HUDEP-2 (cell line): ENCODE measurements at regions not wholly inside any gene's neighbourhood (a gene's known extent, or its start where the extent isn't known, plus 50 kb on each side); places are given as distances from the start of the nearest gene placed in this dataset.
"Not testable (repeated sequence)": the region's sequence is repeated elsewhere in the genome, so short reads cannot be mapped to it uniquely, and the experiment has no call there.

ENCODE experiments used
- DNase-seq, 76 experiments: peaks; one replicate each; lab custom pipeline; 2025; ENCODE audit not compliant: unreplicated experiment in 76 of 76; lab: John Stamatoyannopoulos, UW

DNA sequence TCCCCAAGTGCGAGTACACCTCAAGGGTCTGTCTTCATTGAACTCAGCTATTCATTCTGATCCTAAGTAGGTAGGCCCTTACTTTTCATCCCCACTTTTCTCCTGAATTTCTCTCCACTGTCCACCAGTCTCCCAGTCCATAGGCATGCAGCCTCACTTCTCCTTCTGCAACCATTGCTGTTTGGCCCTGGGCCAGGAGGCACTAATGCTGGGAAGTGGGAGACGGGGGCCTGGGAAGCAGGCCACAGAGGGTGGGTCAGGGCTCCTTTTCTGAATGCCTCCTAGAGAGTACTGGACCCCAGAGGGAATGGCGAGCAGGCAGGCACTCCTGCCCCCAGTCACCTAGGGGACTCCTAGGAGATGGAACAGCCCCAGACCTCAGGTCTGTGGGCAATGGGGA, 203.5 kb upstream of the RPL34 start:
- no peak for DNase-seq

DNA sequence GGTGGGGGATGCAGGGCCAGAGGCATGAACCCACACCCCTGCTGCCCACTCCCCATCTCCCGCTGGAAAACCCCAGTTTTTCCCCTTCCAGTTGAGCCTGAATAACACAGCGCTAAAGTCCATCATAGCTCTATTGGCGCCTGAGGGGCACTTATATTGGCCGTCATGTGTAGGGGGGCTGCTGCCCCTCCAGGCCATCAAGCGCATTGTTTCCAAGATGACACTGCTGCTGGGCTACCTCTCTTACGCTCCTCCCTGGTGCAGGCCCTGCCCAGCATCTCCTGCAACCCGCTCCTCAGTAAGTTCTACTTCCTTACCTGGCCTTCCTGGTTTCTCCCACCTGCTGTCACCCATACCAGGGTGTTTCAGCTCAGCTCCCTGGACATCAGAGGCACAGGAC, 205.0 kb upstream of the RPL34 start:
- no peak for DNase-seq

DNA sequence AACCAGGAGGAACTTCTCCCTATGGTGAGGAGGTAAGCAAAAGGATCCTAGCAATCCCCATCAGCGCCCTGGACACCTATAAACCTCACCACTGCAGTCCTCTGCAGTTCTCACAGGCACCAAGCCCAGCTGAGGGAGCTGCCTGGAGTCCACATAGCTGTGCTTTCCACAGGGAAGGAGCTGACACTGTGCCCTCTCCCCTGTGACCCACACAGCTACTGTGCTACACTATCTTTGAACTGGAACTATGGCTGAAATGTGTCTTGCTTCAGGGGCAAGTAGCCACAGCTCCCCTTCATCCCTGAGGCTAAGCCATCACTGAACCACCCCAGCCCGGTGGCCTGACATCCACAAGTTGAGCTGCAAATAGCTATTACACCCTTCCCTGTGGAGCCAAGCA, 208.5 kb upstream of the RPL34 start:
- DNase-seq: no peak

DNA sequence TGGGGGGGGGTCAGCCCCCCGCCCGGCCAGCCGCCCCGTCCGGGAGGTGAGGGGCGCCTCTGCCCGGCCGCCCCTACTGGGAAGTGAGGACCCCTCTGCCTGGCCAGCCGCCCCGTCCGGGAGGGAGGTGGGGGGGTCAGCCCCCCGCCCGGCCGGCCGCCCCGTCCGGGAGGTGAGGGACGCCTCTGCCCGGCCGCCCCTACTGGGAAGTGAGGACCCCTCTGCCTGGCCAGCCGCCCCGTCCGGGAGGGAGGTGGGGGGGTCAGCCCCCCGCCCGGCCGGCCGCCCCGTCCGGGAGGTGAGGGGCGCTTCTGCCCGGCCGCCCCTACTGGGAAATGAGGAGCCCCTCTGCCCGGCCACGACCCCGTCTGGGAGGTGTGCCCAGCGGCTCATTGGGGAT, 210.7 kb upstream of the RPL34 start:
- DNase-seq: not testable (repeated sequence)

DNA sequence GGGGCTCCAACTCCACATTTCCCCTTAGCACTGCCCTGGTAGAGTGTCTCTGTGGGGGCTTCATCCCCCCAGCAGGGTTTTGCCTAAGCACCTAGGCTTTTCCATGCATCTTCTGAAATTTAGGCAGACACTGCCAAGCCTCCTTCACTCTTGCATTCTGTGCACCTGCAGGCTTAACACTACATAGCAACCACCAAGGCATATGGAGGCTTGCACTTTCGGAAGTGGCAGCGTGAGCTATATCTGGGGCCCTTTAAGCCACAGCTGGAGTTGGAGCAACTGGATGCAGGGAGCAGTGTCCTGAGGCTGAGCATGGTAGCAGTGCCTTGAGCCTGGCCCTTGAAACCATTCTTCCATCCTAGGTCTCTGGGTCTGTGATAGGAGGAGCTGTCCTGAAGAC, 214.8 kb upstream of the RPL34 start:
- no peak for DNase-seq

DNA sequence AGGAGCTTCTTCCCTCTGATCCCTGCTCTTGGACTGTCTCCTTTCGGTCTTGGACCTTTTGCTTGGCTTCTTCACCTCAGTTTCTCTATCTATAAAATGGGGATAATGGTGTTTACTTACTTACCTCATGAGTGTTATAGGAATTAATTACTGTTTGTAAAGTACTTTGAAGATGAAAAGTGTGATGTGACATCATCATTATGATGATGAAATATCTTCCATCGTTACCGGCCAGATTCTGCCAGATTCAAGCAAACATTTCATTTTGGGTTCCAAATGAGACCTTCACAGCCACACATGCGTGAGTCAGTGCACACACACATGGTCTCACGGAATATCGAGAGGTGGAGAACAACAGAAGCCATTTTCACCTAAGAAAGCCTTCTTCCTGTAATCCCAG, 220.1 kb upstream of the RPL34 start:
- no peak for DNase-seq

DNA sequence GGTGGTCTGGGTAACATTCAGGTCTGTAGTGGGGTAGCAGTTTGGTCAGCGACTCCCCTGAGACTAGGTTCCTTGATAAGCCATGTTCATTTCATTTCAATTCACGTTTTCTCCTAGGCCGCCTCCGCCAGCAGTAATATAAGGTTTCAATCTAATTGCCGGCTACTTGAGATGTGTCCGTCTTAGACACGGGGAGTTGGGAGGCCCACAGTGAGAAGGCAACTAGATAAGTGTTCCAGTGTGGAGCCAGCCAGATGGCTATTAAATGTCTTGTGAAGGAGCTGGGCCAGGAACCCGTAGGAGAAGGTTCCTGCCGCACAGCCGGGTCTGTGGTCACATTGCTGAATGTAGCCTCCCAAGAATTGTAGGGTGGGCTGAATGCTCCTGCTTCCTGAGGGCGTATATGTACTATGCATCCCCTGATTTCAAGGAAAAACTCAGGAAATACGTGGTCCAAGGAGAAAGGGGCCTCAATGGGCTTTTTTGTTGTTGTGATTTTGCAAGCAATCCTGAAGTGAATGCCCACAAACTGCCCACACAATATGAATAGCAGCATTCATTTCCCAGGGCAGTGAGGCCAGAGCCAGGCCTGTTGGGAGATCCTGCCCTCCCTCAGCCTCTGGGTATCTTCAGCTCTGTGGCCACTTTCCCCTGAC, 220.6 kb upstream of the RPL34 start:
- no peak for DNase-seq

DNA sequence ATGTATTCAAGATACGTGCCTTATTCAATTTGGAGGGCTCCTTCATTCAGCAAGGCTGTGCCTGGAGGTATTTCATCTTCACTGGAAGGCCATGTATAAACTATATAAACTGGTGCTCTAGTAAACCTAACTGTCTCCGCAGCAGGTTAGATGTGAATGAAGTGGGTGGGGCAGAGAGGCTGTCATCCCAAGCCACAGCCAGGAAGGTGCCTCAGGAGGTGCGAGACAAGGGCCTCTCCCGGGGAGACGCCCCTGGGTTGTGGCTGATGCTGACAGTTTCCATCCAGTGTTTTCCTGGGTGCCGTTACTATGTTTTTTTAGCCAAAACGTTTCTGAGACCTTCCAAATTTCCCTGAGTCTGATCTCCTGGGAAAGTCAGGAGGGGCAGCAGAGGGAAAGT, 221.5 kb upstream of the RPL34 start:
- DNase-seq: no peak

DNA sequence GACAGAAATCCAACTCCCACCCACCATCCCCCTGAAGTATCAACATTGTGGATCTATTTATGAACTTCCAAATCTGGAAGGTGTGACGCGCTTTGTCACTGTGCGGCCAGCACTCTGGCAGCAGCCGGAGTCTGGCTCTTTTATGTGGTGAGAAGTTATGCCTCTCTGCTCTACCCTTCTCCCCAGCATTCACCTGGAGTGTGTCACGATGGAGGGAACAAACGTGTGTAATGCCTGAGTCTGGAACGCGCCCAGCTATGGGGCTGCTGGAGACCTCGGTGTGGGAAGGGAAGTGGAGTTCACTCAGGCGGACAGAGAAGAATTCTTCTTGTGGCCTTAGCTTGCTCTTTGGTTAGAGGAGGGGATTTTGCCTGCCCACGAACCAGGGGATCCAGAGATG, 222.1 kb upstream of the RPL34 start:
- DNase-seq: no peak

DNA sequence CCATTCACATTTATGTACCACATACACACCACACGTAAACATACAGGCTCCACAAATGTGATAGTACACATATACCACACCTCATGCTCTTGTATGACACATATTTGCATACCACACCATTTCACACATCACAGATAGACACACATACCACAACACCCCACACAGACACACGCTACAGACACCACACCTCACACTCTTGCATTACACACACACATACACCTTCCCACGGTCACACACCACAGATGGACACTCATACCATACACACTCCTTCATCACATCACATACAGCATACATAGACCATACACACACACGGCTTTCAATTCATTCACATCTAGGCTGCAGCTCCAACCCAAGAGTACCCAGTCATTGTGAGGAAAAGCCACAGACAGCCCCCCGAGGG, 222.5 kb upstream of the RPL34 start:
- DNase-seq: no peak

DNA sequence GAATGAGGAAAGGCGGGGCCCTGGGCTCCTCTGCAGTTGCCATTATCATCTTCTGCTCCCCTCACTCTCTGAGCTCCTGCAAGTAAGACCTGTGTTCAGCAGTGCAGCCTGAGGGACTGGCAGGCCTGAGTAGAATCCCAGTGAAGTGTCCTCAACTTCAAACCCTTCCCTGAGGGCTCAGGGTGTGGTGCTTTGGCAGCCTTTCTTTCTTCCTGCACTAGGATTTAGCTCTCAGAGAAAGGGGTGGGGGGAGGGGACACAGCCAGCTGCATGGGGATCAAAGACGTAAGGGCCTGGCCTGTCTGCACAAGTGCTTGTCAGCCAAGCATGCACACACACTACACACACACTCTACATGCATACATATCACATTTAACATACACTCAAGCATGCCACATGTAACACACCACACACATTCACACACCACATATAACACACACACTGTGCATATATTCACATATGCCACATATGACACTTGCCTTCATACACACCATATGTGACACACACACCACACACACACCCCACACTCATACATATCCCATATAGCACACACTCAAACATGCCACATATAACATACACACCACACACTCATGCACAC, 223.4 kb upstream of the RPL34 start:
- DNase-seq: no peak

DNA sequence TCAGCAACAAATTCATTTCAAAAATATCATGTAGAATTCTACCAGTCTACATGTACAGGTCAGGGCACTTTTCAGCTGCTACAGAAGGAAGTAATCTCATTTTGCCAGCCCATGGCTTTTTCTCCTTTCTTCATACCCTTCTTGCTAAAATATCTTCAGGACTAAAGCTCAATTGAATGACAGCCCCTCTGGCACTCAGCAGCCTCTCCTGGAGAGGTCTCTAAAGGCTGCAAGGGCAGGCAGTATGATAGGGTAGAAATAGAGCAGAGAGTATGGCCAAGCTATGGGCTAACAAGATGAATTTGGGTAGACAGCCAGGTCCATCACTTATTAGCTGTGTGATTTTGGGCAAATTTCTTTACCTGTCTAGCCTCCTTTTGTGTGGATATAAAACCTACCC, 224.6 kb upstream of the RPL34 start:
- DNase-seq: no peak

DNA sequence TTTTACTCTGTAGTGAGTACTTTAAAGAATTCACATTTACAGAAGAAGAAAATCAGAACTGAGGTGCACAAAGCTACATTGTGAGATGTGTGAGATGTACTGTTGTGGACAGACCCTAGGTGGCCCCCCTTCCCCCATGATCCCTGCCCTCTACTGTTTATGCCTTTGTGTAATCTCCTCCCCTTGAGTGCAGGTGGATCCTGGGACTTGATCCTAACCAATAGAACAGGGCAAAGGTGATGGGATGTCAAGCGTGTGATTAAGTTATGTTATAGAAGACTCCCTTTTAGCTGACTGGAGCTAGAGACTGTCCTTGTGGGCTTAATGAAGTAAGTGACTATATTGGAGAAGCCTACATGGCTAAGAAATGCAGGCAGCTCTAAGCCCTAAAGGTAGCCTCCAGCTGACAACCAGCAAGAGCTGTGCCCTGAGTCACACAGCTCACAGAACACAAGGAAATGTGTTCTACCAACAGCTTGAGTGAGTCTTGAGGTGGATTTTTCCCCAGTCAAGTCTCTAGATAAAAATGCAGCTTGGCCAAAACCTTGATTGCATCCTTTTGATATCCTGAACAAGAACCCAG, 225.2 kb upstream of the LEF1 start:
- no peak for DNase-seq

DNA sequence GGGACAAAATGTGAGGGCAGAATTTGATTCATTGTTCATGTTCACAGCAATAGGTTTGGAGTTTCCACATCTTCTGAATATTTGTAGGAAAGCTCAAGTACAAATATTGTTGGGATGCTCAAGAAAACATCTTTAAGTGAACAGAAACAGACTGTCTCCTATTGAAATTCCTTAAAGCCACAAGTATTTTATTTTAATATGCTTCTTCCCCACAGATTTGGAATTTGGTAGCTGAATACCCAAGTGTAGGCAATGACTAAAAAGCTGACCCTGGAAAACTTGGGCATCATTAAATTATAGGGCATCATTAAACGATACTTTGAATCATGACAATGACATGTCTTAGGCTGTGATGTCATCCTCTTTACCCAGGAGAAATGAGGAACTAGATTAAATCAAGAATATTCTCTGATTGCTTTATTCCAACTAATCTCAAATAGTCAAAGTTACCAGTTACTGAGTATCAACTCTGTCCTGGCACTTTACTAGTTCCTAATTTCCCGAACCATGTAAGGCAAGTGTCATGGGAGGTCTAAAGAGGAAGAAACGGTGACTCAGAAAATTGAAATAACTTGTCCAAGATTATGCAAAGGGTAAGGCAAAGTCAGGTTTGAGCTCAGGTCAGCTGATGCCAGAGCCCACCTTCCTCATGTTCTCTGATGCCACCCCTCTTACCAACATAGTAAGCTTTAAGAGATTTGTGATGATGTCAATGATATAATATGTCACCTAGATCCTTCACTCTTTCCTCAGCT, 223.1 kb upstream of the LEF1 start:
- no peak for DNase-seq

DNA sequence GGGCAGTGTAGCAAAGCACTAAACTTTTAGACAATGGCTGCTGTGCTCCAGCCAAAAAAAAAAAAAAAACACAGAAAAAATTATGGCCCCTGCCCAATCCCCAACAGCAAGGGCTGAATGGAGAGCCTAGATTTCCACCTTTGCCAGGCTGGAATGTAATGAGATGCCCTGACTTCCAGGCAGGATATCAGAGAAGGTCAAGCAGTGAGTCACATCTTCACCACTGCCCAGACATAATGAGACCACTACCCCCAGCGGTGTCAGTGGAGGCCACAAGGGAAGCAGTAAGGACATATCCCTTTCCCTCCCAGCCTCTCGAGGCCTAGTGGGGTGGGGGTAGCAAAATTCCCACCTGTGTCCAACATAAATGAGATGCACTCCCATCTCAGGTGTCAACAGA, 216.3 kb upstream of the LEF1 start:
- no peak for DNase-seq

DNA sequence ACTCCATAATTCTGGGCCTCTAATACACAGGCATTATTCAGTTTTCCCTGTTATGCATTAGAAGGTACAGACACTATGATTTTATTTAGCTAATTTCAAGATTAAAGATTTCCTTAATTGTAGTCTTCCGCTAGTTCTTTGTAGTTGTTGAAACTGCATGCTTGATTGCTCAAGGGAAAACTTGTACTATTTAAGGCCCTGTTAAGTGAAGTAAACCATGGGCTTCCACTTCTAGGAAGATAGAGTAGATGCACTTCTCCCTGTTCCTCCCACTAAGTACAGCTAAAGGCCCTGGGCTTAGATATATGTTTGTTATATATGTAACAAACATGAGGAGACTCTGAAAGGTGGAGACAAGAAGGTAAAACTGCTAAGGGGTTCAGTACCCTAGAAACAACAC, 215.8 kb upstream of the LEF1 start:
- DNase-seq: no peak

DNA sequence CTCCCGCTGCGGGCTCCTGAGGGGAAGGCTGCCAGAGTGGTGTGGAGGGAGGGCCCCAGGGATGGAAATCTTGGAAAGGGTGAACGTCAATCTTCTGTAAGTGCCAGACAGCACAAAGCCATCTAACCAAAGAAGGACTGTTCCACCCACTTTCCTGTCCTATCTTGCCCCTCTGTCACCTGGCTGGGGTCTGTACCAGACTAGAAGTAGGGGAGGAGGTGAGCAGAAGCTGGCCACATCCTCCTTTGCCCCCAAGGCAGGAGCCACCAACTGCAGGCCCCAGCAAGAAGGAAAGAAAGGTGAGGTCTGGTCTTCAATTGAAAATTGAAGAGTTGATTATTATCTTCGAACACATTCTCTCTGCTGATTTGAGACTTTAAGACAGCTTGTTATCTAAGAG, 214.4 kb upstream of the LEF1 start:
- DNase-seq: no peak

DNA sequence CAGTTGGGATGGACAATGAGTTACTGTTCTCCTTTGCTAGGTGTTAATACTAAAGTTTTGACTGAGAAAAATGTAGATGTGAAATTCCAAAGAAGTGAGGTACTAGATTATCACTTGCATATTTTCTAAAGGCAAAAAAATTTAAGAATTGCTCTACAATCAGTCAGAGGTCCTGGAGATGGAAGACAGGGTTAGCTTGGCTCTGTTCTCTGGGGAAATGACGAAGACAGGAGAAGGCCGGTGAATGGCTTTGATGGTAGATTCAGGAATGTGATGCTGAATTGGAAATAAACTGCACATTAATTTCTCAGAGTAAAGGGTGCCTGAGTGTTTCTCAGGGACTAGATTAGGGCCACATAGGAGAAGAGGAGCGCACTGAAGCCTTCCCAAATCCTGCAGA, 214.0 kb upstream of the LEF1 start:
- no peak for DNase-seq

DNA sequence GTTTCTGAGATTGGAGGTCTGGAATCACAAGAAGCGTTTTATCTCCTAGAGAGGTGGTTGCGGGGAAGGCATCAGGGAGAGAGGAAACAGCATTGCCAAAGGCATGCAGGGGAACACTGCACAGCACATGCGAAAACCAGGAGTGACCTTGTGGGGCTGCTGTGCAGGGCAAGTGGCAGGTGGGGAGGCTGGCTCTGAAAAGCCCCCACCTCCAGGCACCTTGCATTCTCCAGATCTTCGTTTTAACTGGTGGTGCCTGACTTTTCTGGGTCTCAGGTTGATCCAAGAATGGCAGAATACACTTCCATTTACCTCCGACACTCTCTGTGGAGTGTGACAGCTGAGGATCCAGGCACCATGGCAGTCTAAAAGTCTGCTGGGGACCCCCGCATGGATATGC, 209.4 kb upstream of the LEF1 start:
- no peak for DNase-seq

DNA sequence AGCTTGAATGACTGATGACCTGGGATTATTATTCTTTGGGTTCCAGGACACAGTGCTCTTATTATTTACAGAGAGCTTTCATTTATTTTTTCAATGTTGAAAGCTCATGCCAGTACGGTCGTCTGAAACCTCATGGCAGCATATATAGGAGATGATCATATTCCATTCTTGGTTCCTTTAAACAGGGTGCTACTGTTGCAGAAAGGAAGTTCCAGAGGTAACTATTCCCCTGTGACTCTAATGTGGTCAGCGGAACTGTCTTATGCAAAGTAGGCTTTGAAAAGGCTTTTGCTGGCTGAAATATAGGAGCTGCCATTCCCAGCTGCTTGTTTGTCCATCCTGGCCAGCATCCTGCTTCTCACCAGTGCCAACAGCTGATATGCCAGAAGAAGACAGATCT, 208.3 kb upstream of the LEF1 start:
- no peak for DNase-seq

DNA sequence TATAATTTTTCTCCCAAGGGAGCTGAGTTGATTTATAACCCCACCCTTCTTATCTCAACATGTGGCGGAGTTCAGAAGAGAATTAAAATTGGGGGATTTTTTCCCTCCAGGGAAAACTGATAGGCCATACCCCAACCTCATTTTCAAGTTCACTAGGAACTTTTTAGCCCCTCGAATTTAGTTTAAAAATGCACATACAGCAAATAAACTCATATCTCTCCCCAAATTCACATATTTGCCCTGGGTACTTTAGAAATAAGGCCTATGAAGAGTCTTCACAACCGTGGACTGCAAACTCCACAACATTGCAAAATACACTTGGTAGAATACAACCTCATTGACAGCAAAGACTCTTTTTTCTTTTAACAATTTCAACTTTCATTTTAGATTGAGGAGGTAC, 206.7 kb upstream of the LEF1 start:
- DNase-seq: no peak

DNA sequence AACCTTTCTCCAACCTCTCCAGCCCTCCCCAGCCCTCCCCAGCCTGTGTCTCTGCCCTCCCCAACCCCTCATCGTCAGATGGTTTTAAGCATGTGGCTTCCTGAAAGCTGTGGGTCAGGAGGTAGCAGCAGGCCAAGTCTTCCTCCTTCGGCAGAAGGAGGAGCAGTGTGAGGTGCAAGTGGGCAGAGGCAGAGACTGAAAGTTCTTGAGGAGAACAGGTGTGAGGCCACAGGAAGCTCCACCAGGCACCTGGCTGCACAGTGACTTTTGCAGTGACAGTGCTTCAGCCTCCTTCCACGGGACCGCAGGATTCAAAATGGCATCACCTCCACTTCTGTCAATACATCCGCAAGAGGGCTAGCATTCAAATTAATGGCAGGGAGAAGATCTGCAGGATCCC, 203.9 kb upstream of the LEF1 start:
- DNase-seq: no peak
